ENCODE measurements at regions not wholly inside any gene's neighbourhood (a gene's known extent, or its start where the extent isn't known, plus 50 kb on each side); places are given as distances from the start of the nearest gene placed in this dataset.

DNA sequence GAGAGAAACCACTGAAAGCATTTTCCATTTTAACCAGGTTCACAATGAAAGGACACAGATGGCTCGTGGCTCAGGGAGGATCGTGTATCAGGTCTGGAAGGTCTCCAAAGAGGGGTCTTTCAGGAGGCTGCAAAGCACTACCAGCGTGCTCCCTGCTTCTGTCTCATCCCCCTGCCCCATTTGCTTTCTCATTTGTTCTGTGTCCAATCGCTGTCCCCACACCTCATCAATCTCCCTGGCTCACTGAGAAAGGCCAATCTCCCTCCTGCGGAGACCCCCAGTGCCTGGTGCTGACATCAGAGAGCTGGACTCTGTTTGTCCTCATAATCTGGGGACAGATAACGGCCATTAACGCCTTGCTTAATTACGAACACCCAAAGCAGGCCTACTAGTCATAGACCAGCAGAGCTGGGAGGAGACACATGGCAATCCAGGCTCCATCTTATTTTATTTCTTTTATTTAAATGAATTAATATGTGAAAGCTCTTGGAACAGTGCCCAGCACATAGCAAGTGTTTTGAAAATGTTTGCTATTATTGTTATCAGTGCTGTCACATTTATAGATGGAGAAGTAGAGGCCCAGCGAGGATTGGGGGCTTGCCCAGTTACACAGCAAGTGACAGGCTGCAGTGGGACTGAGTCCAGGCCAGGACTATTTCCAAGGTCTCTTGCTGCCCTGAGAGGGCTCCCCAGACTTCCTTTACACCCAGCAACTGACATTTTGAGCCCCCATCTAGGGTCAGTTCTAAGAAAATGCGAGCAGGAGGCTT lies 341.0 kb upstream of the USP24 start:
- H3K4me3 ChIP-seq (ENCODE audit: low read length), result no peak overlapping the region
- TF ChIP-seq ZNF274 (IDR thresholded peaks at IDR 0.05; ENCODE audit: low read depth, low read length), result no peak

DNA sequence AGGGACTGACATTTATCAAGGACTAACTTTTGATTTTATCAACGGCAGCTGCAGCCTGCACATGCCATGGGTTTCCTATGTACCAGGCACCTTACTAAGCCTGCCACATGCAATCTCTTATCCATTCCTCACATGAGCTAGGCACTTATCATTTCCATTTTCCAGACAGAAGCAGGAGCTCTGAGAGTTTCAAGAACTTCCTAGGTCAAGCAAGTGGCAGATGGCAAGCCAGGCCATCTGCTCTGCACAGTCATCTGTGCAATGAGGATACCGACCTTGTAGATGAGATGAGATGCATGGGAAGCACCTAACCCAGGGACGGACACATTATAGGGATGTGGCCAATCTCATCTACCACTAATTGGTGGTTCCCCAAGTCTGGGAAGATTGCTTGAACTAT lies 339.4 kb upstream of the USP24 start:
- no peak overlapping the region for H3K4me3 ChIP-seq (ENCODE audit: low read length)
- TF ChIP-seq ZNF274 (IDR thresholded peaks at IDR 0.05; ENCODE audit: low read depth, low read length), result no peak

DNA sequence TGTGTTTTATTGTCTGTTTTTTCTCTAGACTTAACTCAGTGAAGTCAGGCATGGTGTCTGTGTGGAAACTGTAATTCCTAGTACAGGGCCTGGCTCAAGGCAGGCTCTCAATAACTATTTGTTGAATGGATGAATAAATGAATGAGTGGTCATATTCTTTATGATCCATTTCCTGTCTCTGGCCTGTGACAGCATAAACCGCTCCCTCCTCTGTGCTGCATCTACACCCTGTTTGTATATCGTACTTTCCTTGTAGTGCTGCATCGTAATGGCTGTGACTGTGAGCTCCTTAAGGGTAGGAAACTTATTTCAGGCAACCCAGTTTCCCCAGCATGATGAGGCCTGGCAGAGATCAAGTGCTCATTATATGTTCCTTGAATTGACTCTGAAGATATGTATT lies 337.5 kb upstream of the USP24 start:
- H3K4me3 ChIP-seq (ENCODE audit: low read length), result no peak overlapping the region
- TF ChIP-seq ZNF274 (IDR thresholded peaks at IDR 0.05; ENCODE audit: low read depth, low read length), result no peak

DNA sequence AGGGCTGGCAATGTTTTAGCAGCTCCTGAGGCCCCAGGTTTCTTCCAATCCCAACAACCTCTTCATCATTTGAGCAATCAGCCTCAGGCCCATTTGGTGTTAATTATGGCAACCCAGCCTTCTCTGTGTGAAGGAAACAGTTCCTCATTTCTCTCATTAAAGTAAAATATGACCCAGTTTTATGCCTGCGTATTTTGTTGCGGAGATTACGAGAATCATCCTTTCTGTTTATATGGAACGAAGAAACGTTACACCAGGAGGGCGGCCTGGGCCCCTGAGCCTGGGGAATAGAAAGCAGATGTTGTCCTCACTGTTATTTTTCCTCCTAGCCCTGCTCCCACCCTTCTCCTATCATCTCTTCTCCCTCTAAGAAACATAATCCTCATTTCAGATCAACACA lies 332.2 kb upstream of the USP24 start:
- no peak for TF ChIP-seq ZNF274 (IDR thresholded peaks at IDR 0.05; ENCODE audit: low read depth, low read length)
- no peak overlapping the region for H3K4me3 ChIP-seq (ENCODE audit: low read length)

DNA sequence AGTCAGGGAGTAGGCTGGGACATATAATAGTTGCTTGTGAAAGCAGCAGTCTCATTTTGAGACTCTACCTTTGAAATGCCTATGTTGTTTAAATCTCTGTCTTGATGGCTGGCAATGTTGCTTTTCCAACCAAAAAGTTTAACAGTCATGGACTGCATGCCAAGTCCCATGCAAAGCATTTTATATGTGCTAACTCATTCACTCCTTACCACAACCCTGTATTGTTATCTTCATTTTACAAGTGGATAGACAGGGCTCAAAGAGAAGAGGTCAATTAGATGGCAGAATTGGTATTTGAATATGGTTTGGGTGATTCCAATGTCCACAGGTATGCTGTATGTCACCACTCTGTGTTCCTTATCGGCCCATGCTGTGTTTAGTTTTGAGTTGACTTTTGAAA lies 331.4 kb upstream of the USP24 start:
- H3K4me3 ChIP-seq (ENCODE audit: low read length), result no peak overlapping the region
- no peak for TF ChIP-seq ZNF274 (IDR thresholded peaks at IDR 0.05; ENCODE audit: low read depth, low read length)

DNA sequence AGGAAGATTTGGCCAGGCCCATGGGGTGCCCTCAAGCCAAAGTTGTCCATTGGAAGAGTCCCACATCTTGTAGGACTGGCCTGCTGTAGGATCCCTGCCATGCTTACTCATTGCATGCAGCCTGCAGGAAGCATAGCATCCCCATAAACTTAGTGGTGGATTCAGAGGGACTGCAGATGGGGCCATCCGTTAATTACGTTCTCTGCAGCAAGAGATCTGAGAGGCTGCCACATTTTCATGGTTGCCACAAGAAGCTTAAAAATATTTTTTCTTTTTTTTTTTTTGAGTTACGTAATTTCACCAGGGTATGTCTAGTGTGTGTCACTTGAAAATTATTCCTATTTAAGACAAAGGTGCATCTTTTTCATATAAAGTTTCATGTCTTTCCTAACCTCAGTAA lies 329.7 kb upstream of the USP24 start:
- H3K4me3 ChIP-seq (ENCODE audit: low read length), result no peak overlapping the region
- no peak for TF ChIP-seq ZNF274 (IDR thresholded peaks at IDR 0.05; ENCODE audit: low read depth, low read length)

DNA sequence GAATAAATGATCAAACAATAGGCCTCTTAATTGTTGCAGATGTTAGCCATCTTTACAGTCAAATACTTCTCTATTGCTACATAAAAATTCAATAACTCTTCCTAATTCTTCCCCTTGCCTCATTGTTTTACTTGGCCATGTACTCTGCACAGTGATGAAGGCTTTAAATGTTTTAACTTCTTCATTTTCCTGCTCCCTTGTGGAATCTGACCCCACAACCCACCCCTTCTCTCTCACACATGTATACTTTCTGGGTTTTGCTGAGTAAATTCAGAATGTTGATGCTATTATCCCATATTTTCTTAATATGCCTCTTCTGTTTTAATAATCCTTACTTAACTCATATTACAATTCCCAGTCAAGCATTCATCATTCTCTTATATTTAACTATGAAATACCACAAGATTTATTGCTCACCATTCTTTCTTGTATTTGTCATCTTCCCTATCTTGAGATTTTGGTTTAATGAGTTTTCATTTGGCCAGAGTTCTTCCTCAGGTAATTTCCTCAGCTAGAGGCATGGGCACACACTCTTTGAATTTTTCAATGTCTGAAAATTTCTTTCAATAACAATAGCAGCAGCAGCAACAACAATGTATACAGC lies 327.8 kb upstream of the USP24 start:
- no peak overlapping the region for H3K4me3 ChIP-seq (ENCODE audit: low read length)
- no peak for TF ChIP-seq ZNF274 (IDR thresholded peaks at IDR 0.05; ENCODE audit: low read depth, low read length)

DNA sequence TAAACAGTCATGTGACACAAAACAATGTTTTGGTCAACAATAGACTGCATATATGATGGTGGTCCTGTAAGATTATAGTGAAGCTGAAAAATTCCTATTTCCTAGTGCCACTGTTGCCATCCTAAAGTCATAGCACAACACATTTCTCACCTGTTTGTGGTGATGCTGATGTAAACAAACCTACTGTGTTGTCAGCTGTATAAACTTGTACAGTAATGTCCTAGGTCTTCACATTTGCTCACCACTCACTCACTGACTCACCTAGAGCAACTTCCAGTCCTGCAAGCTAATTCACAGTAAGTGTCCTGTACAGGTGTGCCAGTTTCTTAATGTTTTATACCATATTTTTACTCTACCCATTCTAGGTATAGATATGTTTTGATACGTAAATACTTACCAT lies 326.1 kb upstream of the USP24 start:
- no peak for TF ChIP-seq ZNF274 (IDR thresholded peaks at IDR 0.05; ENCODE audit: low read depth, low read length)
- no peak overlapping the region for H3K4me3 ChIP-seq (ENCODE audit: low read length)

DNA sequence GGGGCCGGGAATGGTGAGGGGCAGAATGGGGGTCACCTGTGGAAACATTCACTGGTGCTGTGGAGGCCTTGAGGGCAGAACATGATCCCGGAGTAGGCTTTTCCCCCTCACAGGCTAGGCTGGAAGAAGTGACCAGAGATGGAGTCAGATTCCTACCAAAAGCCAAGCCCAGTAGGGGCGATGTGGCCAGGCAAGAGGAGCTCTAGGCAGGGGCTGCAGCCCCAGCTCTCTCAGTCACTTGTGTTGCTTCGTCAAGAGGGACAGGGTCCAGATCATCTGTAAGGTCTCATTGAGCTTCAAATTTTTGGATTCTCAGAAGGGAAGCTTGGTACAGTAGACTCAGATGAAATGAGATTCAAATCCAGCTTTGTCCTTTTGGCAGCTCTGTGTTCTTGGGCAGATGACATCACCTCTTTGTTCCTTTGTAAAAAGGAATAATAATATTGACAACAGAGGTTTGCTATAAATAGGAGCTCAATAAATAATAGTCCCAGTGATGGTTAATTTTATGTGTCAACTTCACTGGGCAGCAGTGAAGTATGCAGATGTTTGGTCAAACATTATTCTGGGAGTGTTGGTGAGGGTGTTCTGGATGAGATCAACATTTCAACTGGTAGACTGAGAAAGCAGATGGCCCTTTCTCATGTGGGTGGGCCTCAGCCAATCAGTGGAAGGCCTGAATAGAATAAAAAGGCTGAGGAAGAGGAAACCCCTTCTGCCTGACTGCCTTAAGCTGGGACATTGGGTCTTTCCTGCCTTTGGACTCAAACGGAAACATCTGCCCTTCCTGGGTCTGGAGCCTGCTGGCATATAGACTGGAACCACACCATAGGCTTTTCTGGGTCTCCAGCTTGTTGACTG lies 324.7 kb upstream of the USP24 start:
- TF ChIP-seq ZNF274 (IDR thresholded peaks at IDR 0.05; ENCODE audit: low read depth, low read length), result no peak

DNA sequence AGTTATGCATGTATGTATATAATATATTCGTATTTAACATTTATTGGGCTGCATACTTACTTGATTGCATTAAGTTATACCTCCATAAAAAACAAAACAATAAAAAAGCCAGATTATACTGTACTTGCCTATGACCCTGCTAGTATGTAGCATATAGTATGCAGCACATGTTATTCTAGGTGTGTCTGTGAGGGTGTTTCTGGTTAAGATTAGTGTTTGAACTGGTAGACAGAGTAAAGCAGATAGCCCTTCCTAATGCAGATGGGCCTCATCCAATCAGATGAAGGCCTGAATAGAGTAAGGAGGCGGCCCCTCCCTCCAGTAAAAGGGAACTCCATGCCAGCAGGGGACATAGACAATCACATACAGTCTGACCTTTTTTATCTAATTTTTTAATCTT lies 323.3 kb upstream of the USP24 start:
- no peak for TF ChIP-seq ZNF274 (IDR thresholded peaks at IDR 0.05; ENCODE audit: low read depth, low read length)
- H3K4me3 ChIP-seq (ENCODE audit: low read length), result no peak overlapping the region

More for the DNA sequence above, 324.7 kb upstream of the USP24 start:
- H3K4me3 ChIP-seq (ENCODE audit: low read length), result no peak overlapping the region

DNA sequence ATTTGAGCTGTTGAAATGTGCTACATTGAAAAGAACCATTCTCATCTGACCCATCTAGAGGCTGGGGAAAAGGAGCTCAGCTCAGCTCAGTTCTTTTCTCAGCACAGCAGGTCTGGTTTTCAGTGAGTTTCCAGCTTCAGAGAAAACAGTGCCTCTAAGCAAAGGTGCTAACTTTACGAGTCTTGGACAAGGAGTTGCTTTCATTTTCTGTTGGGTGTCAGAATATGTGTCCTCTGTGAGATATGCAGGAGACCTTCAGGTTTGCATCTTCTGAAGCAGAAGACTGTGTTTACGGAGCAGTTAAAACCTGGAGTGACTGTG lies 321.3 kb upstream of the USP24 start:
- no peak for TF ChIP-seq ZNF274 (IDR thresholded peaks at IDR 0.05; ENCODE audit: low read depth, low read length)
- H3K4me3 ChIP-seq (ENCODE audit: low read length), result no peak overlapping the region

DNA sequence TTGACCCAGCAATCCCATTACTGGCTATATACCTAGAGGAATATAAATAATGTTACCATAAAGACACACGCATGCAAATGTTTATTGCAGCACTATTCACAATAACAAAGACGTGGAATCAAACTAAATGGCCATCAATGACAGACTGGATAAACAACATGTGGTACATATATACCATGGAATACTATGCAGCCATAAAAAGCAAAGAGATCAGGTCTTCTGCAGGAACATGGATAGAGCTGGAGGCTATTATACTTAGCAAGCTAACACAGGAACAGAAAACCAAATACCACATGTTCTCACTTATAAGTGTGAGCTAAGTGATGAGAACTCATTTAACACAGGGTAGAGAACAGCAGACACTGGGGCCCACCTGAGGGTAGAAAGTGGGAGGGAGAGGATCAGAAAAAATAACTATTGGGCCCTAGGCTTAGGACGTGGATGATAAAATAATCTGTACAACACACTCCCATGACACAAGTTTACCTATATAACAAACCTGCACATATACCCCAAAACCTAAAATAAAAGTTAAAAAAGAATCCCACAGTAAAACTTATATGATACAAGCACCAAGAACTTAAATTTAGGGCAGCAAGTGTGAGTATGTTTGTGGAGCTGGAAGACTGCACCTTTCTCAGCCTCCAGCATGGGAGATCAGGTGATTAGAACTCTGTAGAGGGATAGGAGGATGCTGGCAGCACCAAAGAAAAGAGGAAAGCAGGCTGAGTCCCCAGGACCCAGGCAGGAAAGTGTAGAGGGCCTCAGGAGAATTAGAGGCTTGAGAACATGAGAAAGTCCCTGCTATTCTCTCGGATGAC lies 320.8 kb upstream of the USP24 start:
- TF ChIP-seq ZNF274 (IDR thresholded peaks at IDR 0.05; ENCODE audit: low read depth, low read length), result no peak
- H3K4me3 ChIP-seq (ENCODE audit: low read length), result no peak overlapping the region

DNA sequence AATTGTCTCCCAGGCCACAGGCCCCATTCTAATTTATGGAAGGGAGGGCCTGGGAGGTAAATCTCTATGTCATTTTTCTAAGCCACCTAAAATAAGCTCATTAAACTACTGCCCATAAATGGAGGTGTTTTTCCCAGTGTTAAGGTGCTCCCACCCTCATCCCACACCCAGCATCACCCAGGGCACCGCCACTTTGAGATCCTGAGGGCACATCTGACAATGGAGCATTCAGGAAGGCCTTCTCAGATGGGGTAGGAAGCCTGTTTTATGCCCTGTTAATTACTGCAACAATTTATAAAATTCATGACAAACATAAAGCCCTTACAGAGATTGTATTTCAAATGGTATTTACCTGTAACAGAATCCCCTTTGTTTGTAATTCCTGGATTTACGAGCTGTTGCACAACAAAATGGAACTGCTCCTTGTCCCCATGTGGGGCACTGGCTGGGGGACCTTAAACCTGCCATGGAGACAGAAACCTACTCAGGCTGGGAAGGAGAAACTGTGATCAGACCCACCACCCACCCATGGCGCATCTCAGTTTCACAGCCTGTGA lies 319.5 kb upstream of the USP24 start:
- H3K4me3 ChIP-seq (ENCODE audit: low read length), result no peak overlapping the region
- TF ChIP-seq ZNF274 (IDR thresholded peaks at IDR 0.05; ENCODE audit: low read depth, low read length), result no peak

DNA sequence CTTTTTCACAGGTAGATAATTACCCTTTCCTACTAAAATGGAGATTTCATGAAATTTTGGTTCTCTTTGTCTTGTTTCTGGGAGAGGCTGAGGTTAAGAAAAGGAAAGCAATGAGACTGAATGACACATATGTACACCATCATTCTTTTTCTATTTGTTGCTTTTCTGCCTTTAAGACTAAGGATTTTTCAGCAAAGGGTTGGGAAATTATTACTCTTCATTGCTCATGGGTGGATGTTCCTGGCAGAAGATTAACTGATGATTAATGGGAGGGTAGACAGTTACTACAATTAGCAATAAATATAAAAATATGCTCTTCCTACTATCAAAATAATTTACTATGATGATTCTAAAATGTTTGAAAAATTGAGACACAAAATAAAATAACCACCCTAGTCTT lies 316.5 kb upstream of the USP24 start:
- H3K4me3 ChIP-seq (ENCODE audit: low read length), result no peak overlapping the region
- TF ChIP-seq ZNF274 (IDR thresholded peaks at IDR 0.05; ENCODE audit: low read depth, low read length), result no peak

Measured in GM08714 (cell line).